HG02870 (cell line): ENCODE measurements at regions not wholly inside any gene's neighbourhood (a gene's known extent, or its start where the extent isn't known, plus 50 kb on each side); places are given as distances from the start of the nearest gene placed in this dataset.
"Not testable (repeated sequence)": the region's sequence is repeated elsewhere in the genome, so short reads cannot be mapped to it uniquely, and the experiment has no call there.

Experiments
- ATAC-seq: cut with Tn5 transposase; IDR thresholded peaks from one replicate; pipeline ENCODE4 v1.9.1; 2021; ENCODE audit warnings: mild to moderate bottlenecking, moderate library complexity; ENCODE audit not compliant: unreplicated experiment

DNA sequence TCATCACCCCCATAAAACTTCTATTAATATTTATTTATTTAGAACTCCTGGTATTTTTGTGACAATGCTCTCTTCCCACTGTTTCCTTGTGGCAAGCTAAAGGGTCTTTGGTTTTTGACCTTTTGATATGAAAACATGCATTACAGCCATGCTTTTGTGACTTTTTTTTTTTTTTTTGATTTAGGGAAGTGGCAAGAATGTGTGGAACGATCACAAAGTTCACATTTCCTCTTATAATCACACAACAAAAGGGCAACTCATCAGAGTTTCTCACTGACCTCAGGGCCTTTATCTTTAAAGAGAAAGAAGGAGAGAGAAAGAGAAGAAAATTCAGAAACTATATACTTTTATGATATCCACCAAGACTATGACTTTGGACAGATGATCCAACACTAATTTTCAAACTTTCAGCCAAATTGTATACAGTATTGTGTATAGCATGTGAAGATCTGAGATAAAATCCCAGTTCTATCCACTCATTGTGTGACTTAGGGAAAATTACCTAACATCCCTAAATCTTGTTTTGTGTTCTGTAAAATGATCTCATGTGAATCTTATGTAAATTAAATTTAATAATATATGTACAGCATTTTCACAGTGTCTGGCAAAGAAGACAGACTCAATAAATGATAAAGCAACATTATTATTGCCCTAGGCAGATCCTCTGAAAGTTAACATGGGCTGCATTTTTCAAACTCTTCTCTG, 106.8 kb upstream of the MARCKS start:
- ATAC-seq: no peak

DNA sequence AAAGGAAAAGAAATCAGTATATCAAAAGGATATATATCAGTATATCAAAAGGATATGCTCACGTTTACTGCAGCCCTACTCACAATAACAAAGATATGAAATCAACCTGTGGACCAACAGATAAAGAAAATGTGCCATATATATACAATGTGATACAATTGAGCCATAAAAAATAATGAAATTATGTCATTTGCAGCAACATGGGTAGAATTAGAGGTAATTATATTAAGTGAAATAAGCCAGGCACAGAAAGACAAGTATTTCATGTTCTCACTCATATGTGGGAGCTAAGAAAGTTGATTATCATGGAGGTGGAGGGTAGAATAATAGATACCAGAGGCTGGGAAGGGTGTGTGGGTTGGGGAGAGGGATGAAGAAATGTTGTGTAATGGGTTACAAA, 102.9 kb upstream of the MARCKS start:
- ATAC-seq: no peak

DNA sequence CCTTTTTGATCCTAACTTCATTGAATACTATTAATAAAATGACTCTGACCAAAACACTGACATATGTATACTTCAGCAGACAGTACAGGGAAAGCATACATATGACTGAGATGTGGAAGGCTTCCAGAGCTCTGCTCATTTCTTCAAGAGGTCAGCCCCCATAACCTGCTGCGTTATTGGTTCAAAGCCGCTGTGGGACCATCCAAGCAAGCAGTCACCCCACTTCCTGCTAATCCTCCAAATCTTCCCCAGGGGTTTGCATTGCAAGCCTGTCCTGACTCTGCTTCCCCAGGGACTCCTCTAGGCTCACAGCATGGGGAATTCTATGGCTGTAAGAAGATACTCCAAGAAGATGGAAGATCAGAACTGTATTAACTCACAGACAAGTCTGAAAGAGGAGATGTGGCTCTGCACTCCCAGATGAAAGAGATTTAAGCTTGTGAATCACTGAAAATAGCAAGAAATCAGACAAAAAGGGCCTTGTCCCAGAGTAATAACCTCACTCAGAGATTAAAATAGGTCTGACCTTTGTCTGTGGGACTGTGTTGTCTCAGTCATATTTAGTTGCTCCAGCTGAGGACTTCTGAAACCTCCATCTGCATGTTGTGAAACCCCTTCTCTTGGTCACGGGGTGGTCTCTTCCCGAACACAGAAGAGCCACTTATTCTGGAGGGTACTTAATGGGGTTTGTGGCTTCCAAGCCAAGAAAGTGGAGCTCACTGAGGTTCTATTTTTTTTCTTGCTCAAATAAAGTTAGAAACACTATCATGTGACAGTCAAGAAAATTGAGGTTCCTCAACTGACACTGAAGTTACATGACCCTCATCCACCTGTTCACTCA, 101.5 kb upstream of the MARCKS start:
- ATAC-seq: peak; percentile 84

DNA sequence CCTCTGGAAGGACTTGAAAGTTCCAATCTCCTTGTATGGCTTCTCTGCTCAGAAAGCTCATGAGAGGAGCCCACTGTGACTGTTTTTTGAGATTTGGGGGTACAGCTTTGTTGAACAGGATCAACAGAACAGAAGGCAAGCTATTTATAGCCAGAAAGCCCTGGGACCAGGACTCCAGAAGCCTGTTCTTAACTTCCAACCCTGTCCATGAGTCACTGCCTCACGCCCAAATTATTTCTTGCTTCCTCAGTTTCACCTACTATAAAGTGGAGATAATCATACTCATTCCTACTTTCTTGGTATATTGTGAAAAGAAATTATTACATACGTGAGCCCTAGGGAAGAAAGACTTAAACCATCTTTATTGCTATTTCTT, 100.9 kb upstream of the MARCKS start:
- no peak for ATAC-seq

DNA sequence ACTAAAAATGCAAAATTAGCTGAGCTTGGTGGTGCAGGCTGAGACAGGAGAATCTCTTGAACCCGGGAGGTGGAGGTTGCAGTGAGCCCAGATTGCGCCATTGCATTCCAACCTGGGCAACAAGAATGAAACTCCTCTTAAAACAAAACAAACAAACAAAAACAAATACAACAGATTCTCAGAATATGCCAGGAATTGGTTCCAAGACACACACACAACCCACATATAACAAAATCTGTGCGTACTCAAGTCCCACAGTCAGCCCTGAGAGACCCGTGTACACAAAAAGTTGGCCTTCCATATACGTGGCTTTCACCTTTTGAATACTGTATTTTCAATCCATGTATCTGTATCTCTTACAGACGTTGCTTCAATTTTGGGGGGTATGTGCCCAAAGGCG, 98.9 kb upstream of the MARCKS start:
- no peak for ATAC-seq

DNA sequence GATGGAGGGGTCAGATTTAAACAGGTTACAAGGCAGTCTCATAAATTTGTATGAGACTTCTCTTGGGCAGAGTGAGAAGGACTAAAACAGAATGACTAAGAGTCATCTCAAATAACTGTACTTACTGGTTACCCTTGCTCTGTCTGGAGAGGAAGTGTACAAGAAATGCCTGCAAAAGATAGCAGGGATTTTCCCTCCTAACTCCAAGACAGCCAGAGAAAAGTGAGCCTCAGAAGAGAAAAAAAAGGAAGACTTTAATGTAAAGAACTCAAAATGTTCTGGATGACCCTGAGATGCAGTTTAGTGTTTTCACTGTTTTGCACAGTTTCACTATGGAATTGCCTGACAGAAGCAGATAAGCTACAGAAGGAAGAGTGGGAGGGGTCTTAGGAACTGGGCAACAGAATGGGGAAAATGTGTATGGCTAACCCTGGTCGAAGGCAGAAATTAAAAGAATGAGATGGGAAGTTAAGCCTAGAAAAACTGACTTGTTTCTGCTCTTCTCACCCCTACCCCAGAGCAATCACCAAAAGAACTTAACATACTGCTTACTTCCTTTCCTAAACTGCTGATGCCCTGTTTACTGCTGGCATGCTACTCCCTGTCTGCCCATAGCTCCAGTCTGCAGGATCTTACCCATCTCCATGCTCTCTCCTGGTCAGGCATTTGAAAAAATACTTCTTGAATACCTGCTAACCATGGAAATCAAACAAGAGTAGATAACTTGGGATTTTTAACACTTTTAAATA, 98.1 kb upstream of the MARCKS start:
- ATAC-seq: peak; percentile 40

DNA sequence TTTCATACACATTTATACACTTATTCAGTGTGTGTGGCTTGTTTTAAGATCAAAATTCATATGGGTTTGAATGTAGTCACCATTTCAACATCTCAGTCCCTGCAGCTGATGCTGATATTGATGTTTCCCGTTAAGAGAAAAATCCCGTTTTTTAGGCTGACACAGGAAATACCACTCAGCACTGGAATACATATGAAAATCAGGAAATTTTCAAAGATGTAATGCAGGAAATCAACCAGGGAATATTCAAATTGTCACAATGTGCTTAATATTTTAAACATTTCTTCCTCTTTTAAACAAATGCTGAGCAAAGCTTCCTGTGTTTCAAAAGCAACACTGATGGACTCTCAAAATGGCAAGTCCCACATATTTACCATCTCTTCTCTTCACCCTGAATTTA, 94.5 kb upstream of the MARCKS start:
- no peak for ATAC-seq

DNA sequence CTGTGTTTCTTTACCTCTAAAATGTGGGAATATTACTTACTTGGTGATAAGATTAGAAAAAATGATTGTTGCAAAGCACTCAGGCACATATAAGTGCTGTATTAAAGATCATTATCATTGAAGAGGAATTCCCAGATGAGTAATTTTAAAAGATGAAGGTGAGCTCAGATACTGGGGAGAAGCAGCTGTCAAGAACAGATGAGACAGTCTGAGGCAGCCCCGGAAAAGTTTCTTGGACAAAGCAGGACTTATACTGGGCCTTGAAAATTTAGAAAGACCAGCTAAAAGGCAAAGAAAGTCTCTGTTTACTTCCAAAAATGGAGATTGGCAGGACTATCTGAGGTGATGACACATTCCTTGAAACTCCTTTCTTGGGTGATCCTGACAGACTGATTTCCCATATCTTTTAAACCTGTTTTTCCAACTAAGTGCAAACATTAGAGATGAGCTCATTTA, 93.8 kb upstream of the MARCKS start:
- ATAC-seq: no peak

DNA sequence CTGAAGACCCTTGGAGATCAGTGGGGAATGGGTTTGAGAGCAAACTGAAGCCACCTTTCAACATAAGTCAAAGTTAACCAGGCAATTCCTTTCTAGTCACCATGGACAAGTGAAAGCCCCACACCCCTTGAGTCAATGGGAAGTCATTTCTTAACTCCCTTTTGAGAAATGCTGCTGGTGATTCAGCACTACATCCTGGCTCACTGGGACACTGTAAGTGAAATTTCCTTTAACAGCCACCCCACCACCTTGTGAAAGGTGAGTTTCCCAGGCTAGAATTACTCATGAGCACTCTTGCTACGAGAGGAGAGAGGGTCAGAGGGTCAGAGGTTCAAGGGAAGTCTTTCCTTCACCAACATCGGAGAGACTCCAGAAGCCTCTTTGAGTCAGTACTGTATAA, 93.3 kb upstream of the MARCKS start:
- ATAC-seq: peak; percentile 82

DNA sequence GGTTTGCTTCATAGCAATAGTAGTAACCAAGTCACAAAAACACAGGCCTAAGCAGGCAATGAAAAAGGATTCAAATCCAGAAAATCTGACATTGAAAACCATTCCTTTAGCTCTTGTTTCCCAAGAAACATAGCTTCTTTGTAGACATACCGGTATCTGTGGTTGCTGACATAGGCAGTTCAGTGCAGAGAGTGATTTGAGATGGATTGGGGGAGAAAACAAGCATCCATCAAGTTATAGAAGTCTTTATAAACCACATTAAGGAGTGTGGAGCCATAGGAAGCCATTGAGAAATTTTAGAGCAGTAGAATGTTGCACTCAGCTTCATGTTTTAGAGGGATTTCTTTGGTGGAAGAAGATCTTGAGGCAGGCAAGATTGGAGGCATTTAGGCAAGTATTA, 91.2 kb upstream of the MARCKS start:
- no peak for ATAC-seq

DNA sequence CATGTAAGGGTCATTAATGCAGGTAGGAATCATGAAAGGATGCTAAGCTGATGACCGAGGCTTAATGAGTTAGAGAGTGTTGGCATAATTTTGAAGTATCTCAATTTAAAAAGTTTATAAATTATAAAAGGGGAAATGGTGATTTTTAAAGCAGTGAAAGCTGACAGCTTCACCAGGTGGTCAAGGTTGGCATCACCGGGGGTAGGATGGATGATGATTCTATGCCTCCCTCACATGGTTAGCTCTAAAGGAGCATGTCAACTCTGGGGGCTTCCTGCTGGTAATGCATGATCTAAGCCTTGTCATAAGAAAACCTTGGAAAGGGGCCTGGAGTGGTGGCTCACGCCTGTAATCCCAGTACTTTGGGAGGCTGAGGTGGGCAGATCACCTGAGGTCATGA, 89.2 kb upstream of the MARCKS start:
- no peak for ATAC-seq

DNA sequence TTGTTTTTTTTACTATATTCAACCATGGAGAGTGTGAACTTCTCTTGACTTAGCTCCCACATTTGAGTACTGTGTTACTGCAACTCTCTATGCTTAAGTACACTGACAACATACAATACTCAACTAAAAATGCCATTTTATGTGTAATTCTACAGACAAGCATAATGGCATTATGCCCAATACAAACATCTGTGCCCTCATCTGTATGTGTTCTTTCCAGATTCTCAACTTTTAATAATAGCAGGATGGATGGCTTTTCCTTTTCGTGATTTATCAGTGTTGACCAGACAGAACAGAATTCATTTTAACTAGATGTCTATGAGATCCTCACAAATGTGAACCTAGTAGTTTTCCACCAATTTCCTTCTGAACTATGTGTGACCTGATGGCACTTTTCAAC, 84.2 kb upstream of the MARCKS start:
- no peak for ATAC-seq

DNA sequence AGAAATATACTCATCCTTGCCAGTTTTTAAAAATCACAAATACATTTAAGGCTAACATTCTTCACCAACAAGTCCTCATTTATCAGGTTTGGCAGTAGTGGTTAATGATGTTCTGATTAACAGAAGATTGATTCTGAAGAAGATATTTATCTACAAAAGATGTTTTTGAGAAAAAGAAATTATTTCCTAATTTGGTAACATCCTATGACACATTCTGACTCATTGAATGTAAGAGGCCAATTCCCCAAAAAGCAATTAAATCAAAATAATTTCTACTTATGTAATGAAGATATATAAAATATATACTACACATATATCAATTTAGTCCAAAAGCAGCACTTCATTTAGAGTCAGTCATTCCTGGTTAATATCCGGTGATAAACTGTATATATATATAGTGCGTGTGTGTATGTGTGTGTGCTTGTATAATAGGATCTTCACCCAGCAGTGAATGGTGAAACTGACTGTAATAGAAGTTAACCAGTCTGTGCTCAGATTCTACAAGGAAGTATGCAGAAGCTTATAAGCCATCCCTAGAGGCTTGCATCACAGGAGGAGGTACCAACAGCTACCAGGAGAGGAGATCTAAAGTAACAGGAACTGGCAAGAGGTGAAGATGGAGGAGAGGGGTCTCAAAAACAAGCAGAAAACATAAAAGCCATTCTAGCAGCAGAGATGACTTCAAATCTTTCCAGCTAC, 82.9 kb upstream of the MARCKS start:
- no peak for ATAC-seq

DNA sequence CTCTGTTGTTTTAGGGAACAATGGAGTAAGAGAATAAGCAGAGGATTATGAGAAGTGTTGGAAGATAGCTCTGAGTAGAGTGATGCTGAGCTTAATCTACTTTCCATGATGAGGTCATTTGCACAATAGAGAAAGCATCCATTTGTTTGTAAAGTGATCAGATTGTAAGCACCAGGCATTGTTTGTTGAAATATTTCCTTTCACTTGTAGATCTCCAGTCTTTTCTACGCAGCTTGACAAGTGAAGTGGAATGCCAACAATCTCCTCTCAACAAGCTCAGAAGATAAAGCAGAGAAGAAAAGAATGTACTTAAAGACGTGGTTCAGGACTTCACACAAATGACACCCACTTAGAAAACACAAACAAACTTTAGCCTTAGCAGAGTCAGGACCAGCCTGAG, 80.1 kb upstream of the MARCKS start:
- ATAC-seq: no peak

DNA sequence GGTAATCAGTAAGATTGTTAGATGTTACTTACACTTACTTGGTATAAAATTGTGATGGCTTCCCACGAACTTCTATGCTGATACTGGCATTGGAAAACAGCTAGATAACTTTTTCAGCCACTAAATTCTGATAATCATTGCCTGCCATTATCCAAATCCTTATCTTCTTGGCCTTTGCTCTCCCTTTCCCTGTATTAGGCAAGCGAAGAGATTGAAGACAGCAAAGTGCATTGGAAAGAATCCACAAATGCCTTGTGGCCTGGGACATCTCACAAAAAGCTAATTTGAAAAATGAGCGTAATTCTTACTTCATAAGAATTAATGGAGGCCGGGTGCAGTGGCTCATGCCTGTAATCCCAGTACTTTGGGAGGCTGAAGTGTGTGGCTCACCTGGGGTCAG, 79.5 kb upstream of the MARCKS start:
- ATAC-seq: no peak

DNA sequence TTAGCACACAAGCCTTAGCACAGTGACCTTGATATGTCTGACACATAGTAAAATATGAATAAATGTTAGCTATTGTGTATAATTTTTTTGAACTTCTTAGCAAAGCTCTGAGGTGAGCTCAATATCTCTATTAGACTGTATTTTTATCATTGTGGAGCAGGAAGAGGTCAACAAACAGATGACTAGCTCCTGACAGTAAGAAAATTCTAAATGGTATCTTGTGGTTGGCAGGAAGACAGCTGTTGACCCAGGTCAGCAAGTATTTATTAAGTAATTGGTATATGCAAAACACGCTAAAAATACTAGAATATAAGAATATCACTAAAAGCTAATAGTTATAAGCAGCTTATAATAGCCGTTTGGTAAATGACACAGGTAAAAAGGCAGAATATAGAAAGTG, 77.5 kb upstream of the MARCKS start:
- ATAC-seq: no peak

DNA sequence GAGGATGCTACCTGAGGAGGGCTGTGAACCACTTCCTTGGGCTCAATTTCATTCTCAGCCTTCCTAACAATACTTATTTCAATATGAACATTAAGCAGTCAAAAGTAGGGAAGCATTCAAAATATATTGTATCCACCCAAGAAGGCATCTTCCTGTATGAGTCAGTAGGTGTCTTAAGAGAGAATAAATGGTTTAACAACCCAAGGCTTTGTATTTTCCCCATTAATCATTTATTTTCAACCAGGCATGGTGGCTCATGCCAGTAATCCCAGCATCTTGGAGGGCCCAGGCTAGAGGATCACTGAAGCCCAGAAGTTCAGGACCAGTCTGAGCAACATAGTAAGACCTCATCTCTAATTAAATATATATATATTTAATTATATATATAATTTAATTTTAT, 74.5 kb upstream of the MARCKS start:
- ATAC-seq: no peak

DNA sequence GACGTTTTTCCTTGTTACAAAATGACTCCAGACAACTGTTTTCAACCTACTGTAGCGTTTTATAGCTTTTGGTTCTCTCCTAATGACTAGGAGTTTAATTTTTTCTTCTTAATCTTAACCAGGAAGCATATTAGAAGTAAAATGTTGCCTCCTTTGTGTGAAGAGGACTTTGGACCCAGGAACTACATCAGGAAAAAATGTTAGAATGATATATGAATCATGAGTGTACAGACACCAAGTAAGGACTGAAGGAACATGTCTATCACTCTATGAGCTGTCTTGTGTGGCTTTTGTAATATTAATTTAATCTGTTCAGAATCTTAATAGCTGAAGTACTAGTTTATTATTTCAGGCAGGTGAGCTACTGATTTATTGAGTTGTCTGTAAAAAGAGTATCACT, 71.0 kb upstream of the MARCKS start:
- no peak for ATAC-seq

DNA sequence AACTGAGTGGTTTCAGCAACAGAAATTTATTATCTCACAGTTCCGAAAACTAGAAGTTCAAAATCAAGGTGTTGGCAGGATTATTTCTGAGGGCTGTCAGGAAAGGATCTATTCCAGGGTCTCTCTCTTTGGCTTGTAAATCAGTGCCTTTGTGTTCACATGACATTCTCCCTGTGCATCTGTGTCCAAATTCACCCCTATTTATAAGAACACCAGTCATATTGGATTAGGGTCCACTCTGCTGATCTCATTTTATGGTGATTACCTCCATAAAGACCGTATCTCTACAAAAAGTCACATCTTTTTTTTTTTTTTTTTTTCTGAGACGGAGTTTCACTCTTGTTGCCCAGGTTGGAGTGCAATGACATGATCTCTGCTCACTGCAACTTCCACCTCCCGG, 68.6 kb upstream of the MARCKS start:
- ATAC-seq: no peak

DNA sequence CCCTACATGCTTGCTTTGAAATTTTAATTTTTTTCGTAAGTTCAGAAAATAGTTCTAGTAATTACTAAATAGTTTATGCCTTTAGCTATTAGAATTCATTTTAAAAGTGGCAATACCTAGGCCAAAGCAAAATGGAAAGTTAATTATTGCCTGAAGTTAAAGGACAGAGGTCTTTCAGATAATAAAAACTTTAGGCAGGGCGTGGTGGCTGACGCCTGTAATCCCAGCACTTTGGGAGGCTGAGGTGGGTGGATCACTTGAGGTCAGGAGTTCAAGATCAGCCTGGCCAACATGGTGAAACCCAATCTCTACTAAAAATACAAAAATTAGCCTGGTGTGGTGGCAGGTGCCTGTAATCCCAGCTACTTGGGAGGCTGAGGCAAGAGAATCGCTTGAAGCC, 65.9 kb upstream of the MARCKS start:
- not testable (repeated sequence) for ATAC-seq

DNA sequence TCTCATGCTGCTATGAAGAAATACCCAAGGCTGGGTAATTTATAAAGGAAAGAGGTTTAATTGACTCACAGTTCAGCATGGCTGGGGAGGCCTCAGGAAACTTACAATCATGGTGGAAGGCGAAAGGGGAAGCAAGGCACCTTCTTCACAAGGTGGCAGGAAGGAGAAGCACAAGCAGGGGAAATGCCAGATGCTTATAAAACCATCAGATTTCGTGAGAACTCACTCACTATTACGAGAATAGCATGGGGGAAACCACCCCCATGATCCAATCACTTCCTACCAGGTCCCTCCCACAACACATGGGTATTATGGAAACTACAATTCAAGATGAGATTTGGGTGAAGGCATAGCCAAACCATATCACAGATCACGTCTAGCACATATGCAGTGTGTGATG, 61.8 kb upstream of the MARCKS start:
- ATAC-seq: not testable (repeated sequence)
